Keratinocyte (primary cell): ENCODE measurements at regions not wholly inside any gene's neighbourhood (a gene's known extent, or its start where the extent isn't known, plus 50 kb on each side); places are given as distances from the start of the nearest gene placed in this dataset.

Experiments used
- CTCF ChIP-seq, 3 experiments: IDR thresholded peaks in 1 of 3; conservative IDR thresholded peaks in 1 of 3; optimal IDR thresholded peaks in 1 of 3; 2 replicates in 2 of 3; 3 replicates in 1 of 3; pipeline versions ENCODE3 to v1.5.1; 2011; ENCODE audit warnings: low read length in 3 of 3, mild to moderate bottlenecking in 3 of 3, moderate library complexity in 2 of 3, control low read depth in 1 of 3, inconsistent platforms in 1 of 3; ENCODE audit not compliant: insufficient read depth in 2 of 3; ENCODE audit errors: extremely low read depth in 1 of 3
- EZH2 ChIP-seq: IDR thresholded peaks from one replicate; pipeline ENCODE4 v1.6.1; 2012; ENCODE audit warnings: inconsistent platforms, mild to moderate bottlenecking, low read length, moderate library complexity

GRCh38 chr3:88987776-88988175, 119.6 kb upstream of the EPHA3 start:
- TF ChIP-seq CTCF (optimal IDR thresholded peaks at IDR 0.05 in 1 of 3, IDR thresholded peaks at IDR 0.05 in 1 of 3, conservative IDR thresholded peaks at IDR 0.05 in 1 of 3; ENCODE audit: extremely low read depth in 1 of 3, insufficient read depth in 2 of 3, low read length in 3 of 3) (no peak), EZH2 (no peak)
